ENCODE measurements at regions not wholly inside any gene's neighbourhood (a gene's known extent, or its start where the extent isn't known, plus 50 kb on each side); places are given as distances from the start of the nearest gene placed in this dataset.

DNA sequence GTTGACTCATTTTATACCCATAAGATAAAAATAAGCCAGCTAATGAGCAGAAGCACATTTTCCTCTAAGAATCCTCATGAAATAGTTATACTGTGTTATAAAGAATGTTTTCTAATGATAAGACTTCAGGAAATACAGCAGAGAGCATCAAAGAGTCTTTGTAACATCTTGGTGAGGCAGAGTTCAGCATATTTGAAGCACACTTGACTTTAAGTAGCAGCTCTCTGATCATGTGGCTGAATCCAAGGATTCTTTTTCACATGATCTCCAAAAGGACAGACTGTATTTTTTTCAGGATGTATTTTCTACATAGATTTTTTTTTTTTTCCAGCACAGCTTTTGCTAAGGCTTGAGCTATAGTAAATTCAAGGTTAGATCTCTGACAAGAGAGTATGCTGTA is 195.1 kb downstream of the SI start:
- Histone ChIP-seq H3K4me1 (no peaks in the 10 kb centered on the region), H3K9me3 (no peaks in the 10 kb centered on the region), H3K36me3 (no peaks in the 10 kb centered on the region), H3K27me3 (no peaks in the 10 kb centered on the region), H3K4me3 (ENCODE audit: low read depth, low read length) (no peak overlapping the region)
- TF ChIP-seq CTCF (IDR thresholded peaks at IDR 0.05; ENCODE audit: low read depth, low read length) = no peak
- DNase-seq = no peak

DNA sequence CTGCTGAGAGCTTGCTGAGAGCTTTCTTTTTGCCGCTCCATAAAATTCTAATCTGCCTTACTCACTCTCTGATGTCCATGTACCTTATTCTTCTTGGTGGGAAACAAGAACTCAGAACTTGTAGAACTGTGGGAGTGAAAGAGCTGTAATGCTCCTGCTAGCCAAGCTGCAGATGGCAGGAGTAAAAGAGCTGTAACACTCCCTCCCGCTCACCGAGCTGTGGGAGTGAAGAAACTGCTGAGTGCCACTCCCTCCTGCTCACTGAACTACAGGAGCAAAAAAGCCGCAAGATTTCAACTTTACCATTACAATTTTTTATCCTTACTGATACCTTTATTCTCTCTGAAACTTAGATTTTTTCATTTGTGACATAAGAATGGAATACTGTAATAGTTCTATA is 199.1 kb downstream of the SI start:
- no peak for DNase-seq
- H3K4me3 ChIP-seq (ENCODE audit: low read depth, low read length) = no peak overlapping the region
- no peaks in the 10 kb centered on the region for H3K9me3 ChIP-seq
- H3K4me1 ChIP-seq = no peaks in the 10 kb centered on the region
- no peaks in the 10 kb centered on the region for H3K27me3 ChIP-seq
- no peaks in the 10 kb centered on the region for H3K36me3 ChIP-seq
- TF ChIP-seq CTCF (IDR thresholded peaks at IDR 0.05; ENCODE audit: low read depth, low read length) = no peak

DNA sequence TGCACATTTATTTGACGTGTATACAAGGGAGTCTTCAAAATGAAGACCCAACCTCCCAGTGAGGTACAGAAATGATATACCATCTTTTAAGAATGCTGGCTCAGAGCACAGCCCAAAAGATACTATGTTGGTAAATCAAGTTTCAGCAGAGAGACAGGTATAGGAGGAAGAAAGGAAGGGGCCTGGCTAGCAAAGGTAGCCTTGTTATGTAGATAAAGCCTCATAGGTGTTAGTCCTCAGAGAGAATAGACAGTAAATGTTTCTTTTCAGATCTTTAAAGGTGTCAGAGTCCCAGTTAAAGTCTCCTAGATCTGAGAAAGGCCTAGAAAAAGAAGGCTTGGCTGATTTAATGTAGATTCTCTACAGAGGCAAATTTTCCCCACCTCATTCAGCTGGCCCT is 213.8 kb downstream of the SI start:
- Histone ChIP-seq H3K27me3 (no peaks in the 10 kb centered on the region), H3K4me3 (ENCODE audit: low read depth, low read length) (no peak overlapping the region), H3K4me1 (no peaks in the 10 kb centered on the region), H3K9me3 (no peaks in the 10 kb centered on the region), H3K36me3 (no peaks in the 10 kb centered on the region)
- DNase-seq = no peak
- TF ChIP-seq CTCF (IDR thresholded peaks at IDR 0.05; ENCODE audit: low read depth, low read length) = no peak

- no peaks in the 10 kb centered on the region for H3K36me3 ChIP-seq
- no peaks in the 10 kb centered on the region for H3K9me3 ChIP-seq
- no peaks in the 10 kb centered on the region for H3K27me3 ChIP-seq
- H3K4me1 ChIP-seq = no peaks in the 10 kb centered on the region
- no peak for TF ChIP-seq CTCF (IDR thresholded peaks at IDR 0.05; ENCODE audit: low read depth, low read length)
- no peak for DNase-seq
- H3K4me3 ChIP-seq (ENCODE audit: low read depth, low read length) = no peak overlapping the region
Observed at GRCh38 chr3:164852866-164853265, 225.4 kb downstream of the SI start.

DNA sequence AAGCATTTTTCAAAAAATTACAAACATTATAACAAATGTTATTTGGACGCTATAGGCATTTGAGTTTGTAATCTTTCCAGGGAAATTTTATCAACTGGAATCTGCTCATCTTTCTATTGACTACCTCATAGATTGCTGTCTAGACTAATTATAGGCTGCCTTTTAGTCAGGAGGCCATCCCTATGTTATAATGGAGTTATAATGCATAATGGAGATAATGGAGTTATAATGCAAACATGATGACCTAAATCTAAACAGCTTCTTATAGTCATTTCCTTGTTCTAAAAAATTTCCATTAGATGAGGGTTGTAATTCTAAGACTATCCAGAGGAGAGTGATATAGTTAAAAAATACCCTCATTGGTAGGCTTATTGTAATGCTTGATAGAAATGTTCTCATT is 226.4 kb downstream of the SI start:
- Histone ChIP-seq H3K9me3 (no peaks in the 10 kb centered on the region), H3K27me3 (no peaks in the 10 kb centered on the region), H3K4me3 (ENCODE audit: low read depth, low read length) (no peak overlapping the region), H3K4me1 (no peaks in the 10 kb centered on the region), H3K36me3 (no peaks in the 10 kb centered on the region)
- DNase-seq = no peak
- no peak for TF ChIP-seq CTCF (IDR thresholded peaks at IDR 0.05; ENCODE audit: low read depth, low read length)

DNA sequence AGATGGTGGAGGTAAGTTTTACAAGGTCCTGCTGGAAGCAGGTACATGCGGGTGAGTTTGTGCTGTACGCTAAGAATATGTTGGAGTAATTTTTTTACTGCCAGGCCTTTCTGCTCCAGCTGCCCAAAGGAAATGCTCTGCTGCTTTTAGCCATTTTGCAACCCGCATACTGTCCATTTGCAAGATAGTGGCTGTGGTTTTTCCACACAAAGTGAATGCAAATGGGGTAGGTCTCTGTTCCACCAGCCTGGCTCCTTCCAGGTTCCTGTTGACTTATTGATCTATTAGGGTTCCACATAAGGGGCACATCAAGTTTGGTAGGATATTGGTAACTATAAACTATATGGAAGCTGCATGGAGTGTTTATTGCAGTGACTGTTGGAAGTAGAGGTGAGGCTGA is 227.1 kb downstream of the SI start:
- Histone ChIP-seq H3K4me3 (ENCODE audit: low read depth, low read length) (no peak overlapping the region), H3K27me3 (no peaks in the 10 kb centered on the region), H3K9me3 (no peaks in the 10 kb centered on the region), H3K36me3 (no peaks in the 10 kb centered on the region), H3K4me1 (no peaks in the 10 kb centered on the region)
- TF ChIP-seq CTCF (IDR thresholded peaks at IDR 0.05; ENCODE audit: low read depth, low read length) = no peak
- no peak for DNase-seq

Measured in BE2C (cell line).